ENCODE measurements at regions not wholly inside any gene's neighbourhood (a gene's known extent, or its start where the extent isn't known, plus 50 kb on each side); places are given as distances from the start of the nearest gene placed in this dataset.
"Not testable (repeated sequence)": the region's sequence is repeated elsewhere in the genome, so short reads cannot be mapped to it uniquely, and the experiment has no call there.

GRCh38 chr22:11795979-11796378 lies 3732.0 kb upstream of the OR11H1 start:
- POLR2A ChIA-PET, H3K4me3 Mint-ChIP-seq, H3K36me3 Mint-ChIP-seq, ATAC-seq, DNase-seq, H3K4me1 Mint-ChIP-seq, H3K27ac Mint-ChIP-seq, H3K27me3 Mint-ChIP-seq: not testable (repeated sequence)
- peaks cover 0 to 11% (median 0%) of the 10 kb centered on the region in 9 donors for H3K9me3 Mint-ChIP-seq

DNA sequence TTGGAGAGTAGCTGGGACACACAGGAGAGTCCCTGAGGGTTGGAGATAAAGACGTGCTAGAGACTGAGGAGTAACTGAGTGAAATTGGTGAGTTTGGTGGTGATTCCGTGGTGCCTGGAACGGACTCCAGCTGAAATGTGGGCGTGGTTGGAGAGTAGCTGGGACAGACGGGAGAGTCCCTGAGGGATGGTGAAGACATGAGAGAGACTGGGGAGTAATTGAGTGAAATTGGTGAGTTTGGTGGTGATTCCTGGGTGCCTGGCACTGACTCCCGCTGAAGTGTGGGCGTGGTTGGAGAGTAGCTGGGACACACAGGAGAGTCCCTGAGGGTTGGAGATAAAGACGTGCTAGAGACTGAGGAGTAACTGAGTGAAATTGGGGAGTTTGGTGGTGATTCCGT lies 3712.5 kb upstream of the OR11H1 start:
- H3K4me1 Mint-ChIP-seq, H3K27ac Mint-ChIP-seq, H3K4me3 Mint-ChIP-seq, H3K27me3 Mint-ChIP-seq, H3K36me3 Mint-ChIP-seq, ATAC-seq, POLR2A ChIA-PET: not testable (repeated sequence)
- peak in 1 of 10 donors; percentile 2 for DNase-seq
- H3K9me3 Mint-ChIP-seq: peaks cover 0 to 42% (median 3%) of the 10 kb centered on the region in 9 donors

DNA sequence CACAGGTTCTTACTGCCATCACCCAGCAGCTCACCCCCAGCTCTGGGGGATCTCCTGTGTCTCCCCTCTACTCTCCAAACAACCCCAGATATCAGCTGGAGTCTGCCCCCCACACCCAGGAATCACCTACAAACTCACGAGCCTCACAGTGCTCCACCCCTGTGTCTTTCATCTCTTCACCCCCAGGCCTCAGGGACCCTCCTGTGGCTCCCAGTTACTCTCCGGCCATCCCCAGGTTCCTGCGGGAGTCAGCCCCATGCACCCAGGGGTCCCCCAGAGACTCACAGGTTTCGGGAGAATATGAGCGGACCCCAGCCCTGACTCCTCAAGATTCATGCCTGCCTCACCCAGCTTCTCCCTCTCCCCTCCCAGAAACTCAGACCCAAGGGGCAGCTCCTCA lies 3709.1 kb upstream of the OR11H1 start:
- H3K36me3 Mint-ChIP-seq, ATAC-seq, H3K27me3 Mint-ChIP-seq, H3K4me3 Mint-ChIP-seq, H3K4me1 Mint-ChIP-seq, H3K27ac Mint-ChIP-seq, POLR2A ChIA-PET: not testable (repeated sequence)
- peaks cover 0 to 50% (median 3%) of the 10 kb centered on the region in 9 donors for H3K9me3 Mint-ChIP-seq
- DNase-seq: peak in 1 of 10 donors; percentile 57

- H3K27ac Mint-ChIP-seq, H3K4me3 Mint-ChIP-seq, ATAC-seq, POLR2A ChIA-PET, DNase-seq, H3K36me3 Mint-ChIP-seq, H3K27me3 Mint-ChIP-seq, H3K4me1 Mint-ChIP-seq: not testable (repeated sequence)
- H3K9me3 Mint-ChIP-seq: peaks cover 0 to 43% (median 0%) of the 10 kb centered on the region in 9 donors
These were observed 3705.7 kb upstream of the OR11H1 start for GRCh38 chr22:11822326-11822725.

DNA sequence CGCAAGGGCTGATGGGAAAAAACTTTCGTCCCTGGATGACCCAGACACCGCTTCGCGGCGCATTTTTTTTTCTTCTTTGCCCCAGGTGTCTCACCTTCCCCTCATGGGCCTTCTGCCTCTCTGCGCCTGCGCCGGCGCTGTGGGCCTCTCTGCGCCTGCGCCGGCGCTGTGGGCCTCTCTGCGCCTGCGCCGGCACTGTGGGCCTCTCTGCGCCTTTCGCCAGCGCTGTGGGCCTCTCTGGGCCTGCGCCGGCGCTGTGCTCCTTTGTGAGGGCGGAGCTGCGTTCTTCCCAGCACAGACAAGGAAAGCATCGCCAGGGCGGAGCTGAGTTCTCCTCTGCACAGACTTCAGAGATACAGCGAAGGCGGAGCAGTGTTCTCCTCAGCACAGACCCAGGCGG lies 3703.0 kb upstream of the OR11H1 start:
- H3K9me3 Mint-ChIP-seq: peaks cover 0 to 19% (median 0%) of the 10 kb centered on the region in 9 donors
- H3K4me1 Mint-ChIP-seq, H3K27me3 Mint-ChIP-seq, DNase-seq, H3K27ac Mint-ChIP-seq, H3K36me3 Mint-ChIP-seq, H3K4me3 Mint-ChIP-seq, POLR2A ChIA-PET, ATAC-seq: not testable (repeated sequence)

GRCh38 chr22:11826000-11826399 lies 3702.0 kb upstream of the OR11H1 start:
- H3K27ac Mint-ChIP-seq, H3K27me3 Mint-ChIP-seq, POLR2A ChIA-PET, ATAC-seq, H3K4me3 Mint-ChIP-seq, H3K4me1 Mint-ChIP-seq, H3K36me3 Mint-ChIP-seq, DNase-seq: not testable (repeated sequence)
- peaks cover 0 to 10% (median 0%) of the 10 kb centered on the region in 9 donors for H3K9me3 Mint-ChIP-seq

DNA sequence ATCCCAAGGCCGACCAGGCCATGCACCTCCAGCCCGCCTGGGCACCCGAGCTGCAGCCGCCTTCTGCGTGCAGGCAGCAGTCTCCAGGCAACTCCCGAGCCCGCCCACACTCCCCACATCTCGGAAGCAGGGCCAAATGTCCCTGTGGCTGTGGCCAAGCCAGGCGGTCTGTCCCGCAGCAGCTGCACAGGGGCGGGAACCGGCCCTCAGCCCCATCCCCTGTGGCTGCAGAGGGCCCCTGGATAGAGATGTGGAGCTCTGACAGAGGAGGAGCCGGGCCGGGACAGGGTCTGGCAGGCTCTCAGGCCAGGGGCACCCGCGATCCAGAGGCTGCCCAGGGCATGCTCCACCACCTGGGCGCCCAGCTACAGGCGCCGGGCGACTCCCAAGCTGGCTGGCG lies 3698.6 kb upstream of the OR11H1 start:
- H3K27ac Mint-ChIP-seq, H3K4me3 Mint-ChIP-seq, ATAC-seq, H3K36me3 Mint-ChIP-seq, H3K27me3 Mint-ChIP-seq, POLR2A ChIA-PET, H3K9me3 Mint-ChIP-seq, H3K4me1 Mint-ChIP-seq: not testable (repeated sequence)
- peak in 2 of 10 donors; percentile 6 to 17 for DNase-seq
